ENCODE measurements at regions not wholly inside any gene's neighbourhood (a gene's known extent, or its start where the extent isn't known, plus 50 kb on each side); places are given as distances from the start of the nearest gene placed in this dataset.
"Not testable (repeated sequence)": the region's sequence is repeated elsewhere in the genome, so short reads cannot be mapped to it uniquely, and the experiment has no call there.

GRCh38 chr10:63054889-63055611, 78.1 kb upstream of the NRBF2 start:
- intact Hi-C loops (cut with DNase I; ENCODE audit: low total_unique reads): no loop called here
- no peaks in the 10 kb centered on the region for H3K9me3 ChIP-seq
- H3K4me3 ChIP-seq: no peak overlapping the region
- H3K27me3 ChIP-seq: no peaks in the 10 kb centered on the region
- no peaks in the 10 kb centered on the region for H3K4me1 ChIP-seq
- H3K36me3 ChIP-seq: no peaks in the 10 kb centered on the region
- TF ChIP-seq POLR2A (IDR thresholded peaks at IDR 0.05) (no peak), CTCF (IDR thresholded peaks at IDR 0.05) (no peak)
- no peak overlapping the region for H3K27ac ChIP-seq
- DNase-seq: no peak

- H3K4me3 ChIP-seq: no peak overlapping the region
- no peak for DNase-seq
- no peaks in the 10 kb centered on the region for H3K36me3 ChIP-seq
- TF ChIP-seq POLR2A (IDR thresholded peaks at IDR 0.05) (no peak), CTCF (IDR thresholded peaks at IDR 0.05) (no peak)
- H3K4me1 ChIP-seq: no peaks in the 10 kb centered on the region
- no peaks in the 10 kb centered on the region for H3K9me3 ChIP-seq
- no peak overlapping the region for H3K27ac ChIP-seq
- intact Hi-C loops (cut with DNase I; ENCODE audit: low total_unique reads): no loop called here
- no peaks in the 10 kb centered on the region for H3K27me3 ChIP-seq
These were observed 81.0 kb upstream of the NRBF2 start for GRCh38 chr10:63052083-63052482.

GRCh38 chr10:63042256-63042655, 90.9 kb upstream of the NRBF2 start:
- TF ChIP-seq POLR2A (IDR thresholded peaks at IDR 0.05) (no peak), CTCF (IDR thresholded peaks at IDR 0.05) (no peak)

GRCh38 chr10:63033616-63034185, 99.4 kb upstream of the NRBF2 start:
- H3K4me1 ChIP-seq; DNase-seq; H3K27ac ChIP-seq; intact Hi-C loops (cut with DNase I; ENCODE audit: low total_unique reads); H3K4me3 ChIP-seq; H3K27me3 ChIP-seq; H3K36me3 ChIP-seq; H3K9me3 ChIP-seq: not testable (repeated sequence)

More at GRCh38 chr10:63042256-63042655, 90.9 kb upstream of the NRBF2 start:
- DNase-seq: no peak
- intact Hi-C loops (cut with DNase I; ENCODE audit: low total_unique reads): no loop called here
- H3K4me3 ChIP-seq: no peak overlapping the region
- H3K27me3 ChIP-seq: no peaks in the 10 kb centered on the region
- no peaks in the 10 kb centered on the region for H3K36me3 ChIP-seq
- no peaks in the 10 kb centered on the region for H3K4me1 ChIP-seq
- H3K27ac ChIP-seq: no peak overlapping the region
- H3K9me3 ChIP-seq: peaks cover 0 to 6% of the 10 kb centered on the region in 2 donors

GRCh38 chr10:63030536-63030935, 102.6 kb upstream of the NRBF2 start:
- Histone ChIP-seq H3K4me3 (no peak overlapping the region), H3K9me3 (no peaks in the 10 kb centered on the region), H3K4me1 (no peaks in the 10 kb centered on the region), H3K36me3 (no peaks in the 10 kb centered on the region), H3K27me3 (no peaks in the 10 kb centered on the region), H3K27ac (no peak overlapping the region)
- intact Hi-C loops (cut with DNase I; ENCODE audit: low total_unique reads): no loop called here
- TF ChIP-seq POLR2A (IDR thresholded peaks at IDR 0.05) (no peak), CTCF (IDR thresholded peaks at IDR 0.05) (no peak)
- no peak for DNase-seq
